Urinary bladder (tissue), 3 donors: ENCODE measurements at regions not wholly inside any gene's neighbourhood (a gene's known extent, or its start where the extent isn't known, plus 50 kb on each side); places are given as distances from the start of the nearest gene placed in this dataset.

Experiments used
- DNase-seq: peaks from one replicate; pipeline ENCODE4 v3.0.0-alpha.2; 2015; ENCODE audit errors: extremely low spot score
- H3K27ac ChIP-seq: one replicate; pipeline ENCODE4 v1.5.1; 2013; ENCODE audit warnings: low read depth, mild to moderate bottlenecking, moderate library complexity
- H3K36me3 ChIP-seq: one replicate; pipeline ENCODE4 v1.6.1; 2013; ENCODE audit warnings: mild to moderate bottlenecking, moderate library complexity; ENCODE audit not compliant: insufficient read depth
- H3K4me1 ChIP-seq: one replicate; pipeline ENCODE4 v1.6.1; 2013; ENCODE audit warnings: mild to moderate bottlenecking, moderate library complexity; ENCODE audit not compliant: insufficient read depth
- H3K4me3 ChIP-seq: one replicate; pipeline ENCODE4 v1.5.1; 2013; ENCODE audit warnings: low read depth, low read length
- WGBS: extraction: QIAGEN DNeasy Blood & Tissue Kit; methylation state at CpG from one replicate; pipeline ENCODE4 v1.1.7; 2013; 5-methylcytosine and 5-hydroxymethylcytosine counted together
- donor health status: healthy with polysubstance abuse.
- donor health status: healthy.

- 55% methylated on average over 2 of the region's 2 CpGs for WGBS
- Histone ChIP-seq H3K4me1 (no peaks in the 10 kb centered on the region), H3K4me3 (no peak overlapping the region), H3K27ac (no peak overlapping the region), H3K36me3 (no peaks in the 10 kb centered on the region)
- DNase-seq = no peak
Measured at GRCh38 chr14:82180139-82180538, 646.5 kb upstream of the SEL1L start.

- H3K27ac ChIP-seq = no peak overlapping the region
- no peaks in the 10 kb centered on the region for H3K36me3 ChIP-seq
- no peak for DNase-seq
- H3K4me1 ChIP-seq = no peaks in the 10 kb centered on the region
- no peak overlapping the region for H3K4me3 ChIP-seq
Measured at GRCh38 chr14:82182646-82183045, 649.0 kb upstream of the SEL1L start.

- Histone ChIP-seq H3K4me3 (no peak overlapping the region), H3K36me3 (no peaks in the 10 kb centered on the region), H3K4me1 (no peaks in the 10 kb centered on the region), H3K27ac (no peak overlapping the region)
- 62% methylated on average over 3 of the region's 3 CpGs for WGBS
- DNase-seq = no peak
Measured at GRCh38 chr14:82190742-82191141, 657.1 kb upstream of the SEL1L start.

GRCh38 chr14:82192387-82192786, 658.7 kb upstream of the SEL1L start:
- no peak for DNase-seq
- 77% methylated on average over 2 of the region's 2 CpGs for WGBS
- Histone ChIP-seq H3K4me3 (no peak overlapping the region), H3K27ac (no peak overlapping the region), H3K36me3 (no peaks in the 10 kb centered on the region), H3K4me1 (no peaks in the 10 kb centered on the region)

- WGBS = 22% methylated on average over 2 of the region's 2 CpGs
- Histone ChIP-seq H3K4me3 (no peak overlapping the region), H3K27ac (no peak overlapping the region), H3K36me3 (no peaks in the 10 kb centered on the region), H3K4me1 (no peaks in the 10 kb centered on the region)
- no peak for DNase-seq
Measured at GRCh38 chr14:82223276-82223675, 689.6 kb upstream of the SEL1L start.

- no peak overlapping the region for H3K4me3 ChIP-seq
- no peaks in the 10 kb centered on the region for H3K36me3 ChIP-seq
- no peaks in the 10 kb centered on the region for H3K4me1 ChIP-seq
- no peak for DNase-seq
- no peak overlapping the region for H3K27ac ChIP-seq
- WGBS = 74% methylated on average over 3 of the region's 3 CpGs
Measured at GRCh38 chr14:82224610-82225009, 691.0 kb upstream of the SEL1L start.

GRCh38 chr14:82230748-82231147, 697.1 kb upstream of the SEL1L start:
- Histone ChIP-seq H3K4me1 (no peaks in the 10 kb centered on the region), H3K27ac (no peak overlapping the region), H3K36me3 (no peaks in the 10 kb centered on the region), H3K4me3 (no peak overlapping the region)
- 19% methylated on average over 3 of the region's 3 CpGs for WGBS
- DNase-seq = no peak

GRCh38 chr14:82238649-82239048, 705.0 kb upstream of the SEL1L start:
- H3K4me1 ChIP-seq = no peaks in the 10 kb centered on the region
- DNase-seq = no peak
- no peak overlapping the region for H3K4me3 ChIP-seq
- H3K36me3 ChIP-seq = no peaks in the 10 kb centered on the region
- H3K27ac ChIP-seq = no peak overlapping the region
- WGBS = 49% methylated on average over 2 of the region's 2 CpGs

- no peak overlapping the region for H3K27ac ChIP-seq
- WGBS = 28% methylated on average over 7 of the region's 7 CpGs
Measured at GRCh38 chr14:82239223-82239622, 705.6 kb upstream of the SEL1L start.

GRCh38 chr14:82244791-82245190, 711.1 kb upstream of the SEL1L start:
- no peaks in the 10 kb centered on the region for H3K4me1 ChIP-seq
- no peaks in the 10 kb centered on the region for H3K36me3 ChIP-seq
- H3K27ac ChIP-seq = no peak overlapping the region
- no peak overlapping the region for H3K4me3 ChIP-seq
- WGBS = 91% methylated on average over 4 of the region's 4 CpGs
- DNase-seq = no peak

More at GRCh38 chr14:82239223-82239622, 705.6 kb upstream of the SEL1L start:
- DNase-seq = no peak
- Histone ChIP-seq H3K36me3 (no peaks in the 10 kb centered on the region), H3K4me3 (no peak overlapping the region), H3K4me1 (no peaks in the 10 kb centered on the region)

GRCh38 chr14:82251494-82251893, 717.8 kb upstream of the SEL1L start:
- 90% methylated on average over 8 of the region's 8 CpGs for WGBS
- H3K27ac ChIP-seq = no peak overlapping the region
- no peaks in the 10 kb centered on the region for H3K36me3 ChIP-seq
- H3K4me3 ChIP-seq = no peak overlapping the region
- no peaks in the 10 kb centered on the region for H3K4me1 ChIP-seq
- DNase-seq = no peak

GRCh38 chr14:82270286-82270685, 736.6 kb upstream of the SEL1L start:
- DNase-seq = no peak
- Histone ChIP-seq H3K27ac (no peak overlapping the region), H3K4me3 (no peak overlapping the region), H3K4me1 (no peaks in the 10 kb centered on the region), H3K36me3 (no peaks in the 10 kb centered on the region)

GRCh38 chr14:82298811-82299210, 765.2 kb upstream of the SEL1L start:
- Histone ChIP-seq H3K36me3 (no peaks in the 10 kb centered on the region), H3K4me1 (no peaks in the 10 kb centered on the region)
- DNase-seq = no peak

GRCh38 chr14:82309199-82309598, 775.5 kb upstream of the SEL1L start:
- WGBS = 70% methylated on average over 2 of the region's 2 CpGs
- peaks cover 2% of the 10 kb centered on the region for H3K4me1 ChIP-seq
- H3K4me3 ChIP-seq = no peak overlapping the region
- DNase-seq = no peak
- H3K36me3 ChIP-seq = no peaks in the 10 kb centered on the region
- no peak overlapping the region for H3K27ac ChIP-seq

More at GRCh38 chr14:82298811-82299210, 765.2 kb upstream of the SEL1L start:
- Histone ChIP-seq H3K4me3 (no peak overlapping the region), H3K27ac (no peak overlapping the region)

GRCh38 chr14:82313889-82314288, 780.2 kb upstream of the SEL1L start:
- H3K4me3 ChIP-seq = no peak overlapping the region
- H3K36me3 ChIP-seq = no peaks in the 10 kb centered on the region
- H3K4me1 ChIP-seq = peaks cover 4% of the 10 kb centered on the region
- peak; percentile 60 for DNase-seq
- H3K27ac ChIP-seq = no peak overlapping the region
- WGBS = 21% methylated on average over 1 of the region's 1 CpG
